Inferior parietal cortex (tissue), 1 donor: ENCODE measurements at regions not wholly inside any gene's neighbourhood (a gene's known extent, or its start where the extent isn't known, plus 50 kb on each side); places are given as distances from the start of the nearest gene placed in this dataset.
"Not testable (repeated sequence)": the region's sequence is repeated elsewhere in the genome, so short reads cannot be mapped to it uniquely, and the experiment has no call there.

ENCODE experiments used
- DNase-seq: peaks from one replicate; pipeline ENCODE4 v3.0.0-alpha.2; 2016; ENCODE audit errors: extremely low spot score

- DNase-seq, result no peak
These were observed 1523.0 kb upstream of the B3GALT2 start for GRCh38 chr1:194709439-194709838.

- DNase-seq, result no peak
These were observed 1520.7 kb upstream of the B3GALT2 start for GRCh38 chr1:194707074-194707473.

DNA sequence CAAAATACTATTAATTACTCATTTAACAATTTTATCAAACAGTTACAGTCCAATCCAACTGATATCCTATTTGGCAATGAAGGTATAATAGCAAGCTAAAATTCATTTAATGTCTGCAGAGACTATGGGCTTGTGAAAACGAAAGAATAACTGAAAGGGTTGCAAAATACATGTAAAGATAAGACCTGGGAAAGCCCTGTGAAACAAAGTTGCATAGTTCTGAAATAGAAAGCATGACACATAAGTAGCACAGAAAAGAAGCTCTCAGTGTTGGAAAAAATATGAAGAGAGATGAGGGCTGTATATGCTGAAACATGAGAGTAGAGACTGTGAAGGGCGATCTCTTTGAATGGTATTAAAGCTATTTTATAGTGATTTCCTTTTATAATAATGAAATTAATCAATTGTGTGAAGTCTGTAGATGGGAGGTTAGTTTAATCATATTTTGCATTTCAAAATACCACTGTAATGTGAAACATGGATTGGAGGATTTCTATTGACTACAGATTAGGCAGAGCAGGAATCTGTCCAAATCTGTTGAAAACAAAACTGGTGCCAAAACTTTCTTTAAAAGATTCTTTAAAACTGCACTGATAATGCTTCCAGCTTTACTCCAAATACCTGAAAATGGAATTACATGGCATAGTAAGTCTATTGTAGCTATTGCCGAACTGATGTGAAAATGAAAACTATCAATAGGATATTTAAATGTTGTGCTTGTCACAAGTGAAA lies 1518.9 kb upstream of the B3GALT2 start:
- DNase-seq, result no peak

DNA sequence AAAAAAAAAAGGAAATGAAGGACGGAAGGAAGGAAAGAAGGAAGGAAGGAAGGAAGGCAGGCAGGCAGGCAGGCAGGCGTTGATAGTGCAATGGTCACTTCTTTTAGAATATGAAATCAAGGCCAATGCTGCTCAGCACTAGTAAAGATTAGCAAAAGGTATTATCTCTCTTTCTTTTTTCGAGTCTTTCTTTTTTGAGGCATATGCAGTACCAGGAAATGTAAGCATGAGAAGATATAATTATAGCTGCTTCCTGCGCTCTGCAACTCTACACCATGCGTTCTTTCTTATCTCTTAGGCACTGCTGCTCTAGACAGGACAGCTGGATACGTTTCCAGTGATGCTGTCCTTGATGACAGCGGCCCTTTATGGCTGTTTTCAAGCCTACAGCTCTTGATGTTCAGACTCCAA lies 1512.5 kb upstream of the B3GALT2 start:
- peak; percentile 39 for DNase-seq

DNA sequence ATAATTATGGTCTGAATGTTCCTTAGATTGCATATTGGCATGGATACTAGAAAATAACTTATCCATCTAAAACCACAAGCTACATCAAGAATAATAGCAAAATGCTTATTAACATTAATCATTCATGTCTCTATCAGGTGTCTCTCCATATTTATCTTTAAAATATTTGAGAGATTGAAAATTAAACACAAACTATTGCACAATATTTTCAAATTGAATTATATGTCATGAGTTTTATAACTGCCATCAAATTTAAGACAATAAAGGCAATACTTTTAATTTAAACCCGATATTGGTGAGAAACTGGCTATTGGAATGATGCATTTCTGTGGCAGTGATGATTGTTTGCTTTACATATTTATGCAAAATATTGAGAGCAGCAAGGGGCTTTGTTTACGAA lies 1506.8 kb upstream of the B3GALT2 start:
- no peak for DNase-seq

- no peak for DNase-seq
These were observed 1498.2 kb upstream of the B3GALT2 start for GRCh38 chr1:194684636-194685035.

DNA sequence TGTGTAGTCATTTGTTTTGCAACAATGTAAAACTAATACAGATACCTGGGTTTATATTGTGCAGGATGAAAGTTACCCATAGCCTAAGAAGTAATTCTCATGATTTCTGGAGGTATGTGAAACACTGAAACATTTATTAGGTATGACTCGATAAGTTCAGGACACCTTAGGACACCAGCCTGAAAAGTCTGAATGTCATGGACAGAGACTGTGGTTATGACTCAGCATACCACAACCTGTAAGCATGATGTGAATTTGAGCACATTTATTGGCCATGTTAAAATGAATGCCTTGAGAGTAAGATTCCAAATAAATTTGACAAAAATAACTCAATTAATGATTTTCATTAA lies 1471.7 kb upstream of the B3GALT2 start:
- DNase-seq, result no peak

GRCh38 chr1:194654956-194655355 lies 1468.5 kb upstream of the B3GALT2 start:
- no peak for DNase-seq

DNA sequence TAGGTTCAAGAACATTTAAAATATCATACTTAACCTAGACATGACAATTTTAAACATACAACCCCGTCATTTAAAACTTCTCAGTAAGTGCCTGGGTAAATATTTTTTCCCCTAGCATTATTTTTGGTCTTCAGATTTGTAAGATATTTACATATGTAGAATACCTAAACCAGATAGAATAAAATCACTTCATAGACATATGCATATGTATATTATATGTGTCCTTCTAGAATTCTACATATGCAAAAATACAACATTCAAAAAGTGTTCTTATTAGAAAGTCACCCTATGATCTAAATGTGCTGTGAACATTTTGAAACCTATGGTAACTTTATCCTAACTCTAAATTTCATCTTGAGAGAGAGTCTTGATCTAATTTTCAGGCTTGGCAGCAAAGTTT lies 1467.0 kb upstream of the B3GALT2 start:
- DNase-seq, result no peak

GRCh38 chr1:194647118-194647517 lies 1460.7 kb upstream of the B3GALT2 start:
- DNase-seq, result no peak

DNA sequence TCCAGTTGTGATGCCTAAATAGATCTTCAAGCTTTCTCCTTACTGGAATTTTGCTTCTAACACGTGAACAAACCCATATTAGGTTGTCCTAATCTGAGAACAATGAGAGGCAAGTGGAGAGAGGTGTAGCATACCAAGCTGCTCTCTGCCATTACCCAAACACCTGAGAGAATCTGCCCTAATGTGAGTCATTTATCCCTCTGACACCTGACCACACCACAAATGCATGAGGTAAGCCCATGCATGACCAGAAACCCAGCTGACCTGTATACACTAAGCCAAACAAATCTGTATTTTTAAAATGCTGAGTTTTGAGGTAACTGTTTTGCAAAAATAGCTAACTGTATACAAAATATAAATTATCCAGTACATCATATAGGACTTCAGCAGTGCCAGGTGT lies 1458.1 kb upstream of the B3GALT2 start:
- DNase-seq, result no peak

DNA sequence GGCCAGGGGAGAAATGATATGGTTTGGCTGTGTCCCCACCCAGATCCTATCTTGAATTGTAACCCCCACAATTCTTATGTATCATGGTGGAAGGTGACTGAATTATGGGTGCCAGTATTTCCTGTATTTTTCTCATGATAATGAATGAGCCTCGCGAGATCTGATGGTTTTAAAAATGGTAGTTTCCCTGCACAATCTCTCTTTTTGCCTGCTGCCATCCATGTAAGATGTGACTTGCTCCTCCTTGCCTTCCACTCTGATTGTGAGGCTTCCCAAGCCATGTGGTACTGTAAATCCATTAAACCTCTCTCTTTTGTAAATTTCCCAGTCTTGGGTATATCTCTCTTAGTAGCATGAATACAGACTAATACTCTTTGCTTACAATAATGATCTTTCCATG lies 1453.9 kb upstream of the B3GALT2 start:
- DNase-seq, result no peak

GRCh38 chr1:194629011-194629410 lies 1442.6 kb upstream of the B3GALT2 start:
- DNase-seq, result no peak

DNA sequence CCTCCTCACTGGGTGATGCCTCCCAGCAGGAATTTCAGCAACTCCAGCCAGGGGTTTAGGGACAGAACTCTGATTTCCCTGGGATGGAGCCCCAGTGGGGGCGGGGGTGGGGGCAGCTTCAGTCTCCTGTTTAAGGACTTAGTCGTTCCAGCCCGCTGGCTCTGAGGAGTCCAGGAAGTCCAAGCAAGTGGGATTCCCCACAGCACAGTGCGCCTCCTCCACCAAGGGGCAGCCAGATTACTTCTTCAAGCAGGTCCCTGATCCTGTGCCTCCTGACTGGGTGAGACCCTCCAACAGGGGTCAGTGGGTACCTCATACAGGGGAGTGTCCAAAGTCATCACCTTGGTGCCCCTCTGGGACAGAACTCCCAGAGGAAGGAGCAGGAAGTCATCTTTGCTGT lies 1438.4 kb upstream of the B3GALT2 start:
- no peak for DNase-seq

DNA sequence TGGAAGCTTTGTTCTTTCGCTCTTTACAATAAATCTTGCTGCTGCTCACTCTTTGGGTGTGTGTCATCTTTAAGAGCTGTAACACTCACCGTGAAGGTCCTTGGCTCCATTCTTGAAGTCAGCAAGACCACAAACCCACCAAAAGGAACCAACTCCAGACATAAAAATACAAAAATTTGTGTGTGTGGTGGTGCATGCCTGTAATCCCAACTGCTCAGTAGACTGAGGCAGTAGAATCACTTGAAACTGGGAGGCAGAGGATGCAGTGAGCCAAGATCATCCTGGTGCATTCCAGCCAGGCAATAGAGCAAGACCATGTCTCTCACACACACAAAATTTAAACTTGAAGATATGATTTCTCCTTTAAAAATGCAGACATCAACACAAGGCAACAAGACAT lies 1431.7 kb upstream of the B3GALT2 start:
- no peak for DNase-seq

DNA sequence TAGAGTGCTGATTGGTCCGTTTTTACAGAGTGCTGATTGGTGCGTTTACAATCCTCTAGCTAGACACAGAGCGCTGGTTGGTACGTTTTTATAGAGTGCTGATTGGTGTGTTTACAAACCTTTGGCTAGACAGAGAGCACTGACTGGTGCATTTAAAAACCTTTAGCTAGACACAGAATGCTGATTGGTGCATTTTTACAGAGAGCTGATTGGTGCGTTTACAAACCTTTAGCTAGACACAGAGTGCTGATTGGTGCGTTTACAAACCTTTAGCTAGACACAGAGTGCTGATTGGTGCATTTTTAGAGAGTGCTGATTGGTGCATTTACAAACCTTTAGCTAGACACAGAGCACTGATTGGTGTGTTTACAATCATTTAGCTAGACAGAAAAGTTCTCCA lies 1430.9 kb upstream of the B3GALT2 start:
- not testable (repeated sequence) for DNase-seq

GRCh38 chr1:194616835-194617234 lies 1430.4 kb upstream of the B3GALT2 start:
- no peak for DNase-seq

DNA sequence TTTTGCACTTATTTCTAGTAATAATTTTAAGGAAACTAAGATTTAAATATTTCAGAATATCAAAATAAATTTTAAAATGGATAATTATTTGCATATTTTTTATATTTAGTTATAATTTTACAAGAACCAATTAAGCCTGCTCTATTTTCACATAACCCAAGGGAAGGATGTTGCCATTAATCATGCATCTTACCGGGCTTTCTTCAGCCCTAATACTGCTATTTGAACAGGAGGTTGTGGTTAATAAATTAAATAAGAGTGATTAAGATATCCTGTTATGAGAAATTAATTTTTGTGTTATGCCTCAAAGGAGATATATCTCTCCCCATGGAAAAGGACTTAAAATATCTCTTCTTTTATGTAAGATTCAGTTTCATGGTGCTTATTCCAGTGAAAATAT lies 1415.8 kb upstream of the B3GALT2 start:
- no peak for DNase-seq

GRCh38 chr1:194600716-194601115 lies 1414.3 kb upstream of the B3GALT2 start:
- no peak for DNase-seq

DNA sequence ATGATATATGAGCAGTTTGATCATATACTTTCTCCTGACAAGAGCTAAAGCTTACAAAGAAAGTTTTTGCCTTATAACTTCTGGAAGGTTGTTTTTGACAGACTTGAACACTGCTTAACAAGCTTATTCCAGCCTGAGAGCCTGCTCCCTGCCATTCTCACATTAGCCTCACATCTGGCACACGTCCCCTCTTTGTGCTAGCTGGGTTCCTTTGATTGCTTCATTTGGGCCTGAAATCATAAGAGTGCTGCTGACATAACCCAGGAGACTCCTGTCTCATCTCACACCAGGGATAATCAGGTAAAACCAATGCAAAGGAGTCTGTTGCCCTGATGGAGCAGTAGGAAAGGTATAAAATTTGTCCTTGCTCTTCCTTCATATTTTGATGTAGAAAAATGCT lies 1411.7 kb upstream of the B3GALT2 start:
- no peak for DNase-seq

DNA sequence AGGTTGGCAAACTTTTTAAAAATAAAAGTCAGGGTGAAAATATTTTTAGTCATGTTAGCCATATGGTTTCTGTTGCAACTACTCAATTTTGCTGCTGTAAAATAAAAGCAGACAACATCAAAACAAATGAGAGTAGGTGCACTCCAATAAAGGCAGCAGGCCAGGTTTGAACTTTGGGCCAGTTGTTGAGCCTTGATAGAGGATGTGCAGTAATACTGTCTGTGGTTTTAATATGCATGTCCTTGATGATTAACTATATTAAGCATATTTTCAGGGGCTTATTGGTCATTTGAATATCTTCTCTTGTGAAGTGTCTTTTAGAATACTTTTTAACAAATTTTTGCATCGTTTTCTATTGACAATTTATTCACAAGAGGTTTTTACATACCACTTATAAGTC lies 1399.9 kb upstream of the B3GALT2 start:
- DNase-seq, result no peak

DNA sequence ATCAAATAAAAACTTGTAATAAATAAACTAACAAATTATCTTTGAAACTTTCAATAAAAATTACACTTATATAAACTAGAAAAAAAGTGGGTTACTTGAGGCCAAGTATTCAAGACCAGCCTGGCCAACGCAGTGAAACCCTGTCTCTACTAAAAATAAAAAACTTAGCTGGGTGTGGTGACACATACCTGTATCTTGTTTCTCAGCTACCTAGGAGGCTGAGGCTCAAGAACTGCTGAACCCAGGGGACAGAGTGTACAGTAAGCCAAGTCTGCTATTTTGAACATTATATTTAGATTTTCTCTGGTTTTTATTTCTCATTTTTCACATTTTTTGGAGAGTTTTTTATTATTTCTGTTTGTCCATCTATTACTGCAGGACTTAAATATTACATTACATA lies 1397.6 kb upstream of the B3GALT2 start:
- no peak for DNase-seq

GRCh38 chr1:194570476-194570875 lies 1384.1 kb upstream of the B3GALT2 start:
- no peak for DNase-seq

DNA sequence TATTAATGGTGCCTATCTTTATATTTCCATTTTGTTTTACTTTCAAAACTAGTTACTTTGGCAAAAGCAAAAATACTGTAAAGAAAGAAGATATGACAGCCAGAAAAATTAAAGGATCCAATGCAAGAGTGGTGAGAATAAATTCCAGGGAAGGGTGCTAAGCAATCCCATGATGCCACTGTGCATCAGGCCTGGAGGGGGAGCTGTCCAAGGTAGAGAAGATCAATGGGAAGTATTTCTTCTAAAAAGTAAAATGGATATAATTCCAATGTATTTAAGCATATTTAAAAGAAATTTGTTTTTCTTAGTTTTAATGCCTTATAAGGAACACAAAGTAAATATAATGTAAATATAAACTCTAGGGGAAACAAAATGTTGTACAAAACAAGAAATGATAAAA lies 1382.2 kb upstream of the B3GALT2 start:
- DNase-seq, result no peak
